HG02970 (cell line): ENCODE measurements at regions not wholly inside any gene's neighbourhood (a gene's known extent, or its start where the extent isn't known, plus 50 kb on each side); places are given as distances from the start of the nearest gene placed in this dataset.

Experiments used
- ATAC-seq: cut with Tn5 transposase; IDR thresholded peaks from one replicate; pipeline ENCODE4 v1.9.1; 2021; ENCODE audit warnings: mild to moderate bottlenecking, moderate library complexity, moderate number of reproducible peaks; ENCODE audit not compliant: unreplicated experiment, low FRiP score

DNA sequence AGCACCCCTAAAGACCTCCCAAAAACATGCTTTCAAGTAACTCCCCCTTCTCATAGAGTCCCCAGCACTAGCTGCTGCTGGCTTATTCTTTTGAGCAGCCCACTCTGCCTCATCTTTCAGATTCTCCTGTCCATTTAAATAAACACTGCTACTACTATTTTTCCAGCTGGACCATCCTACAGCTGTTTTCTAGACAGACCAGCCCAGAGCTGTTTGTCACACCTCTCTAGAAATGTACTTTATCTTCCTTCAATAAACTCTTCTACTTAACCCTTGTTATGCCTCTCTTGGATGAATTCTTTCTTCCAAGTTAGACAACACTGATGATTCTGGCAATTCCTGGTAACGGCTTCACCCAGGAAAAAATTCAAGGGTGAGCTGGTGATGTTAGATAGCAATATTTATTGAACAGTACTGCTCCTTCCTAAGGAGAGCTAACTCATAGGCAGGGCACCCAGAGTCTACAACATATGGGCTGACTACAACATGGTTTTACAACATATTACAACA lies 995.7 kb downstream of the LRFN5 start:
- ATAC-seq = no peak

GRCh38 chr14:42572032-42572431 lies 965.4 kb downstream of the LRFN5 start:
- no peak for ATAC-seq

DNA sequence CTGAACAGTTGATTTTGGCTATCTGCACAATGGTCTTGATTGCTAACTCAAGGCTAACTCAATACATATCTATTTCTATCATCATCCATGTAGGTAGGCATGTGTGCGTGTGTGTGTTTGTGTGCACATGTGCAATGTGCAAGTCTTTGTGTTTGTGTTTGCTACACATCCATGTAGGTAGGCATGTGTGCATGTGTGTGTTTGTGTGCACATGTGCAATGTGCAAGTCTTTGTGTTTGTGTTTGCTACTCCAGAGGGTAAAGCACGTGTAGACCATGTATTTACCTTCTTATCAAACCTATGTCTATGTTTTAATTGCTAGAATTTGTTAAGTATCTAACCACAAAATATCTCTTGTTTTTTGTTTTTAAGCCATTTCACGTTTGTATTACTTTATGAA lies 962.6 kb downstream of the LRFN5 start:
- ATAC-seq = no peak

DNA sequence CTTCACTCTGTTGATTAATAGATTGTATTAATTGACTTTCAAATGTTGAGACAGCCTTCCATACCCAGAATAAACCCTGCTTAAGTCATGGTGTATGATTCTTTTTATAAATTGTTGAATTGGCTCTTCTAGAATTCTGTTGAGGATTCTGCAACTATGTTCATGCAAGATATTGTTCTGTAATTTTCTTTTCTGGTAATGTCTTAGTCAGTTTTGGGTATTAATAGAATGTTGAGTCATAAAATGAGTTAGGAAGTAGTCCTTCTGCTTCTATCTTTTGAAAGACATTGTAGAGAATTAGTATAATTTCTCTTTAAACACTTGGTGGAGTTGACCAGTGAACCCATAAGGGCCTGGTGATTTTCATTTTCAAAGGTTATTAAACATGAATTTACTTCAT lies 958.9 kb downstream of the LRFN5 start:
- no peak for ATAC-seq

DNA sequence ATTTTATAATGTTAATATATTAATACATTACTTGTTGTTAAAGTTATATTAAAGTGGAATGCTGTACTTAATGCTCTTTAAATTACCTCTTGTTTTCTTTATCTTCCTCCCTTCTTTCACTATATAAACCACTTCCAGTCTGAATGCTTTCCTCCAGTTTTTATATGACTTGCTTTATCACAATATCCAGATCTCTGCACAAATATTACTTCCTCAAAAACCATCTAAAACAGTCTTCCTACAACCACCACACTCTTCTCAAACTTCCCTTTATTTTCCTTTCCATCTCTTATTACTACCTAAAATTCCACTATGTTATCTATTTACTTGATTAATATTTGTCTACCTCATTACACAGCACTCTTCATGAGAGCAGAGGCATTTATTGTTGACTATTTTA lies 956.6 kb downstream of the LRFN5 start:
- no peak for ATAC-seq

- no peak for ATAC-seq
Observed at GRCh38 chr14:42556551-42556950, 949.9 kb downstream of the LRFN5 start.

GRCh38 chr14:42555365-42555764 lies 948.7 kb downstream of the LRFN5 start:
- ATAC-seq = no peak

DNA sequence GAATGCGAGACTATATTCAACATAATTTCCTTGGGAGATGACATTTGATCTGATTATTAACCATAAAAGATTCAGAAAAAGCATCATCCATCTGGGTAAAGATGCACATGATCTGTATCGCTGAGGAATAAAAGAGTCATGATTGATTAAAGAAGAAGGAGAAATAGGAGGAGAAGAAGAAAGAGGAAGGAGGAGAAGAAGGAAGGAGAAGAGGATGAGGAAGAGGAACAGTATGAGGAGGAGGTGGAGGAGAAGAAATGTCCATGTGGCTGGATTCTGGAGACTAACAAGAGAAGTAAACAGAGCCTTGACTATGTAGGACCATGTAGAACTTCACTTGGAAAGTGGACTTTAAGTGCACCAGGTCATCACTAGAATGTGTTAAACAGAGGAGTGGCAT lies 947.4 kb downstream of the LRFN5 start:
- ATAC-seq = no peak

GRCh38 chr14:42550310-42550709 lies 943.6 kb downstream of the LRFN5 start:
- no peak for ATAC-seq

DNA sequence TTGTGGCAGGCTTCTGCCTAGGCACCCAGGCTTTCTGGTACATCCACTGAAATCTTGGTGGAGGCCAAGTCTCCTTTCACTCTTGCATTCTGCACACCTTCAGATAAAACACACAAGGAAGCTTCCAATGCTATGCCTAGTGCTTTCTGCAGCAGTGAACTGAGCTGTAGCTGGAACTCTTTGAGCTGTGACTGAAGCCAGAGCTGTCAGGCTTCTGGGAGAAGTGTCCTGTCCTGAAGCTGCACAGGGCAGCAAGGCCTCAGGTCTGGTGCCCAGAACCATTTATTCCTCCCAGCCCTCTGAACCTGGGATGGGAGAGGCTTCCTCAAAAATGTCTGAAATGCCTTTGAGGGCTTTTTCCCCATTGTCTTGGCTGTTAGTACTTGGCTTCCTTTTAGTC lies 941.7 kb downstream of the LRFN5 start:
- no peak for ATAC-seq

DNA sequence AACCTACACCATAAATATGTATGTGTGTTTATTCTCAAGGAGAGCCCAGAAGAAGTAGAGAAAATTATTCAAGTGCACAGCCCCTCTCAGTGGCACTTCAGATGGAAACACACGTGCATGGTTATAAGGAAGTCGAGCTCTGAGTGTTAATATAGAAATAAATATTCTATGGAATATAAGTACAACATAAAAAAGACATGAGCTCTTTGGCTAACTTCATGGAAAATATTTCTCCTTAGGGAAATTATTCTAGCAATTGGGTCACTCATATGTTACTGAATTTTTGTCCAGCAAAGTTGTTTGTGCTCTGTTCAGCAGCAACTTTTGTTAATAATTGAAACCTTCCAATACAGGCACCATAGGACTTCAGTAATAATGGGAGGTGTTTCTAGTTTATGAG lies 939.0 kb downstream of the LRFN5 start:
- no peak for ATAC-seq

DNA sequence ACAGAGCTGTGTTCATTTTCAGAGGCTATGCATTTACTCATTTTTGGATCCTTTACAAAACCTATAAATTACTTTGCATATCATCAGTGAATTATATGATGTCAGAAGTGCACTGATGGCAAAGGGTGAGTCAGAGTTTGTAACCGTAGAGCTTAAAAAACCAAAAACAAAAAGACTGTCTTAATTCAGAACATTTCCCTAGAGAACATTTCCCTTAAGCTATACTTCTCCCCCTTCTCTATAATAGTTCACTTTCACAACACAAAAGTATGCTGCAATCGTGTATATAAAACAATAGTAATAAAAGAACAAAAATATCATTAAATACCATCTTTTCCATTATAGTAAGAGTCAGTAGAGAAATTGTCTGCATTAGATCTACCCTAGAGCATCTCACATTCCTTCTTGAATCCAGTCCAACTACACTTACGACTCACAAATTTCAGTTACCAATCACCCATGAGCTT lies 934.9 kb downstream of the LRFN5 start:
- no peak for ATAC-seq

GRCh38 chr14:42535397-42535796 lies 928.7 kb downstream of the LRFN5 start:
- ATAC-seq = no peak

GRCh38 chr14:42533476-42533875 lies 926.8 kb downstream of the LRFN5 start:
- ATAC-seq = no peak

DNA sequence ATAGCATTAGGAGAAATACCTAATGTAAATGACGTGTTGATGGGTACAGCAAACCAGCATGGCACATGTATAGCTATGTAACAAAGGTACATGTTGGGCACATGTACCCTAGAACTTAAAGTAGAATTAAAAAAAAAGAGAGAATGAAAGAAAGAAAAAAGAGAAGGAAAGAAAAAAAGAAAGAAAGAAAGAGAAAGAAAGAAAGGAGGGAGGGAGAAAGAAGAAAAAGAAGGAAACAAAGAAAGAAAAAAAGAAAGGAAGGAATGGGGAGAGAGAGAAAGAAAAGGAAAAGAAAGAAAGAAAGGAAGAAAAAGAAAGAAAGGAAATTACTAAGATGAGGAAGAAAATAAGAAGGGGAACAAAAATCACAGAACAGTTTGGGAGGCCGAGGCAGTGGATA lies 925.5 kb downstream of the LRFN5 start:
- no peak for ATAC-seq

DNA sequence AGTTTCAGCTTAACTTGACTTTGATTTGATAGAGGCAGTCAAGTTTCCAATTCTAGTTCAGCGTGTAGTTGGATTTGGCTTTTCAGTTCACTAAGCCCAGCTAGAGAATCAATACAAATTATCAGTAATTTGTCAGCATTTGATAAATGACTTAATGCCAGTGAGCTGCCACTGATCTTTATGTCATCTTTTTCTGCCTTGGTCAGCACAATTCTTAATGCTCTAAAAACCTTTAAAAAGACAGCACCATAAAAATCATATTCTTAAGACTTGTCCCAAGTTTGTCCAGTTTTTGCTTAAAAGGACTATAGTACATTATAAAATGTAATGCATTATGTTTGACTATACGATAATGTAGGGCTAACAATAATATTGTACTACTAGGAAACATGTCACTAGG lies 920.5 kb downstream of the LRFN5 start:
- ATAC-seq = no peak

- ATAC-seq = no peak
Observed at GRCh38 chr14:42523666-42524065, 917.0 kb downstream of the LRFN5 start.

GRCh38 chr14:42517806-42518500 lies 911.3 kb downstream of the LRFN5 start:
- ATAC-seq = no peak

DNA sequence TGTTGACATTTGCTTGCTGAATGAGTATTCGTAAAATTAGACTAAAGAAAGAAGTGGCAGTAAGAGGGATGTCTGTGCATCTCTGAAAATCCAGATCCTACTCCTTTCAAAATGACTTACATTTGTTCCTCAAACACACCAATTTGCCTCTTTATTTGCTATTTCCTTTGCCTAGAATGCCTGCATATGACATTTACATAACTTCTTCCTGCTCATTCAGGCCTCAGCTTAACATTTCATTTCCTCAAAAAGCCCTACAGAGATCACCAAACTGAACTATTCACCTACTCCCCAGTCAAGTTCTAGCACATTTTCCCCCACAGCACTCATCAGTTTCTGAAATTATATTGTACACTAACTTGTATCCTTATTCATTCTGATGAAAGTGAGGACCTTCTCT lies 907.2 kb downstream of the LRFN5 start:
- no peak for ATAC-seq

DNA sequence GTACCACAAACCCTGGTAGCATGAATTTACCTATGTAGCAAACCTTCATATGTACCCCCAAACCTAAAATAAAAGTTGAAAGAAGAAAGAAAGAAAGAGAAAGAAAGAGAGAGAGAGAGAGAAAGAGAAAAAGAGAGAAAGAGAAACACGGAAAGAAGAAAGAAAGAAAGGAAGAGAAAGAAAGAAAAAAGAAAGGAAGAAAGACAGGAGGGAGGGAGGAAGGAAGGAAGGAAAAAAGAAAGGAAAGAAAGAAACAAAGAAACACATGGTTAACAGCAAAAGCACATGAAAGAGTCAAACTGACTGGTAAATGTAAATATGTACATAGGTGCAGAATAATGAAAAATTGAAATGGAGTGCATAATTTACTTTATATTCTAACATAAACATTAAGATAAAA lies 903.4 kb downstream of the LRFN5 start:
- ATAC-seq = no peak

DNA sequence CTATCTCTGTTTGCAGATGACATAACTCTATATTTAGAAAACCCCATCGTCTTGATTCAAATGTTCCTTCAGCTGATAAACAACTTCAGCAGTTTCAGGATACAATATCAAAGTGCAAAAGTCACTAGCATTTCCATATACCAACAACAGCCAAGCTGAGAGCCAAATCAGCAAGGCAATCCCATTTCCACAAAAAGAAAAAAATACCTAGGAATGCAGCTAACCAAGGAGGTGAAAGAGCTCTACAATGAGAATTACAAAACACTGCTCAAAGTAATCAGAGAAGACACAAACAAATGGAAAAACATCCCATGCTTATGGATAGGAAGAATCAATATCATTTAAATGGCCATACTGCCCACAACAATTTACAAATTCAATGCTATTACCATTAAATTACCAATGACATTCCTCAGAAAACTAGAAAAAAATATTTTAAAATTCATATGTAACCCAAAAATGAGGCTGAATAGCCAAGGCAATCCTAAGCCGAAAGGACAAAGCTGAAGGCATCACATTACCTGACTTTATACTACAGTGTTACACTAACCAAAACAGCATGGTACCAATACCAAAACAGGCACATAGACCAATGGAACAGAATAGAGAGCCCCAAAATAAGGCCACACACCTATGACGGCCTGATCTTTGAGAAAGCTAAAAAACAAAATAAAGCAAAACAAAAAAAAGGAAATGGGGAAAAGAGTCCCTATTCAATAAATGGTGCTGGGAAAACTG lies 901.7 kb downstream of the LRFN5 start:
- ATAC-seq = no peak

DNA sequence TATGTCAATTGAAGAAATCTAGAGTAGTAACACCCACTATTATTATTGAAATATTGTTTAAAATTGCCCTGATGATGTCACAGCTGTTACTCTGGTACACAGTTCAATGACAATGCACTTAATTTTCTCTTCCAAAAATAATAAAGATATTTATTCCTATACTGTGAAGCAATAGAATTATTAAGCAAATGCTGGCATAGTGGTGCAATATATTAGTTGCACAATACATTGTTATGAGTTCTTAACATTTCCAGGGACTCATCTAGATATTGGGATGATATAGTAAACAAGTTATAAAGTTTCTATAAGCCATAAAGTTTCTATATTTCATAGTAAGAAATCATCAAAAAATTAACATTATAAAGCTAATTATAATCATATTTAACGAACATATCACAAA lies 897.8 kb downstream of the LRFN5 start:
- ATAC-seq = no peak
